ENCODE measurements at regions not wholly inside any gene's neighbourhood (a gene's known extent, or its start where the extent isn't known, plus 50 kb on each side); places are given as distances from the start of the nearest gene placed in this dataset.
"Not testable (repeated sequence)": the region's sequence is repeated elsewhere in the genome, so short reads cannot be mapped to it uniquely, and the experiment has no call there.

- not testable (repeated sequence) for TF ChIP-seq POLR2A, CTCF (IDR thresholded peaks at IDR 0.05)
Measured at GRCh38 chr4:49320725-49321410, 334.8 kb downstream of the CWH43 start.
